AML-193 (cell line): ENCODE measurements at regions not wholly inside any gene's neighbourhood (a gene's known extent, or its start where the extent isn't known, plus 50 kb on each side); places are given as distances from the start of the nearest gene placed in this dataset.
"Not testable (repeated sequence)": the region's sequence is repeated elsewhere in the genome, so short reads cannot be mapped to it uniquely, and the experiment has no call there.

ENCODE experiments used
- DNase-seq, 2 experiments: peaks; one replicate each; lab custom pipeline; 2025; lab: John Stamatoyannopoulos, UW

GRCh38 chr2:235399895-235400294, 93.9 kb upstream of the AGAP1 start:
- no peak for DNase-seq

GRCh38 chr2:235402422-235402821, 91.4 kb upstream of the AGAP1 start:
- no peak for DNase-seq

GRCh38 chr2:235405612-235406361, 88.1 kb upstream of the AGAP1 start:
- no peak for DNase-seq

- DNase-seq = no peak
Observed at GRCh38 chr2:235406430-235406829, 87.4 kb upstream of the AGAP1 start.

- no peak for DNase-seq
Observed at GRCh38 chr2:235411905-235412485, 81.8 kb upstream of the AGAP1 start.

GRCh38 chr2:235413064-235413463, 80.8 kb upstream of the AGAP1 start:
- no peak for DNase-seq

GRCh38 chr2:235414422-235414821, 79.4 kb upstream of the AGAP1 start:
- DNase-seq = no peak

- DNase-seq = no peak
Observed at GRCh38 chr2:235416858-235417499, 76.9 kb upstream of the AGAP1 start.

GRCh38 chr2:235418918-235419317, 74.9 kb upstream of the AGAP1 start:
- no peak for DNase-seq

GRCh38 chr2:235419996-235420395, 73.8 kb upstream of the AGAP1 start:
- no peak for DNase-seq

GRCh38 chr2:235421618-235422017, 72.2 kb upstream of the AGAP1 start:
- DNase-seq = no peak

GRCh38 chr2:235430366-235431083, 63.3 kb upstream of the AGAP1 start:
- no peak for DNase-seq

- no peak for DNase-seq
Observed at GRCh38 chr2:235432741-235433520, 60.9 kb upstream of the AGAP1 start.

GRCh38 chr2:235433860-235434259, 60.0 kb upstream of the AGAP1 start:
- DNase-seq = no peak

- DNase-seq = no peak
Observed at GRCh38 chr2:235439959-235440662, 53.7 kb upstream of the AGAP1 start.

GRCh38 chr2:235443580-235443979, 50.3 kb upstream of the AGAP1 start:
- DNase-seq = not testable (repeated sequence)
